ENCODE measurements at regions not wholly inside any gene's neighbourhood (a gene's known extent, or its start where the extent isn't known, plus 50 kb on each side); places are given as distances from the start of the nearest gene placed in this dataset.
"Not testable (repeated sequence)": the region's sequence is repeated elsewhere in the genome, so short reads cannot be mapped to it uniquely, and the experiment has no call there.

DNA sequence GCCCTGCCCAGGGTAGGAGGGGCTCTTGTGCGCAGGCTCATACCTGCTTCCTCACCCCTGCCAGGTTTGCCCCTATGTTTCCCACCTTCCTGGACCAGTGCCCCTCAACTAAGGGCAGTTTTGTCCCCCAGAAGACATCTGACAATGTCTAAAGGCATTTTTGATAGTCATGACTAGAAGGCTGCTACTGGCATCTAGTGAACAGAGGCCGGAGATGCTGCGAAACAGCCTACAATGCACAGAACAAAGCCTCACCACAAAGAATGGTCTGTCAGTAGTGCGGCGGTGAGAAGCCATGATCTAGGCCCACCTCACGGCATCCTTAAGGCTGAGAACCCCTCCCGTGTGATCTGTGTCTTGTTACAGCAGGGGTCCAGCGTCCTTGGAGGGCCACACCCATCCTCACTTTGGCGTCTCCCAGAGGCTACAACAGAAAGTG lies 96.0 kb downstream of the TMEM17 start:
- DNase-seq = no peak

DNA sequence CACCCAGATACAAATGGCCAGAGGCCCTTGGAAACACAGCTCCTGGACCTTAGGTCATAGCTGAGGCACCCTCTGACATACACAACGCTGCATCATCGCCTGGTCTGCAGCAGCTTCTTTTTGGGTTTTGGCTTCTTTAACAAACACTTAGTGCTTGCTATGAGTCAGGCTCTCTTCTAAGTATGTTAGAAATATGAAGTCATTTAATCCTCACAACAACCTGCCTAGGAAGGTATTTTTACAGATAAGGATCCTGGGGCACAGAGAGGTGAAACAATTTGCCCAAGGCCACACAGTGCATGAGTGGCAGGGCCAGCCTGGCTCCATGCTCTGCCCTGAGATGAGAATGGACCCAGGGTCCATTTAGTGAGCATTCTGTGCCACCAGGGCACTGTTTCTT lies 96.6 kb downstream of the TMEM17 start:
- no peak for DNase-seq

DNA sequence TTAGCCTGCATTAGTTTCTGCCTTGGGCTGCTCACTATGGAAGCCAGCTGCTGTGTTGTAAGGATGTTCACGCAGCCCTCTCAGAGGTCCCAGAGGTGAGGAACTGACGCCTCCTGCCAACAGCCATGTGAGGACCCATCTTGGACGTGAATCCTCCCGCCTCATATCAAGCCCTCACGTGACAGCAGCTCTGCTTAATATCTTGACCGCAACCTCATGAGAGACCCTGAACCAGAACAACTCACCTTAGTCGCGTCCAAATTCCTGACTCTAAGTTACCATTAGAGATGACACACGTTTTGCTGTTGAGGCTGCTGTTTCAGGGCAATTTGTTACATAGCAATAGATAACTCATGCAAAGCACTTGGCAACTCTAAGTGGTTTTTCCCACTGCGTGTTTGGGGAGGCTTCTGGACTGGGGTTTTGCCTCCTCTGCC lies 97.7 kb downstream of the TMEM17 start:
- DNase-seq = no peak

DNA sequence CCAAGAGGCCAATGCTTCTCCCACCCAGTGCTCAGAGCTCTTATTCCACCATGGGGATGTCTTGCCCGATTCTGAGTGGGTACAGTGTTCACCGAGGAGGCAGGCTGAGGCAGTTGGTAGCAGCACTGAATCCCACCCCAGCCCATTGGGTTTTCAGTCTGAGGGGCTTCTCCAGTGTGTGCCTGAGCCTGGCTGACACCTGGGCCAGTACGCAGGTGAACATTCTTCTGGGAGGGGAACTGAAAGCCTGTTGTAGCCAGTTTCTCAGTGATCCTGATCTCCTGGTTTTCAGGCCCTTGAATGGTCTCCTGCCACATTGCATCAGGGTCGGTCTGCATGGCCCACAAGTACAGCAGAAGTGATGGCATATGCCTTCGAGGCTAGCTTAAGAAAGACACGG lies 98.2 kb downstream of the TMEM17 start:
- no peak for DNase-seq

DNA sequence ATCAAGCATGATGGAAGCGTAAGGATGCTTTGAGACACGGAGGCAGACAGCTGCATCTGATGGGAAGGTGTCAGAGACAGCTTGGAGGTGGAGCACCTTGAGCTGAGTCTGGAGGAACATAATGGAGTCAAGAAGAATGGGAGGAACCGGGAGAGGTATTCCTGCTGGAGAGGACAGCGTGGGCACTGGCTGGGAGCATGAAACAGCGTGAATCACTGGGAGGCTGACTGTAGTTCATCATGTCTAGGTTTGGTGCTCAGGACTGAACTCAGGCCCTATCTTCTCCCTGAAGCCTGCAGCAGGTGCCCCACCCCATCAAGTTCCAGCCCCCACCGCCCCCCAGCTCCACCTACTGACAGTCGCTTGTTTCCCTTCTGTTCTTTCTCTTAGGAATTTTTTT lies 98.6 kb downstream of the TMEM17 start:
- DNase-seq = no peak

DNA sequence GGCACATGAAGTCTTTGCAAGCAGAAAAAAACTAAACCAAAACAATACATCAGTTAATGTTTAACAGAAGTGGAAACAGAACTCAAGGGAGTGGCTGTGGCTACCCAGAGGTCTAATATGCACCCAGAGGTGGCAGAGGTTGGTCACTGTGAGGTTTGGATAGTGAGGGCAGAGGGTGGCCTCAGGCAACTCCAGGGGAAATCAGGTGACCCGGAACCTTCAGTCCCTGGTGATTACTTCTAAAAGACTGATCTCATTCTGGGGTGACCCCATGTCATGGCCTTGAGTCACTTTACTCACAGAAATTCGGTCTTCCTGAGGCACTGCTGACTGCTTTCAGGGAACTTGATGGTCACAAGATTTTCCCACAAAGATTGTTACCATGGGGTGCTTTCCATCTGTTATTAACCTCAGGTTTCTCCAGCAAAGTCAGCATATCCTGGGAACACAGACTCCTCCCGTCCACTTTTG lies 99.4 kb downstream of the TMEM17 start:
- DNase-seq = no peak

DNA sequence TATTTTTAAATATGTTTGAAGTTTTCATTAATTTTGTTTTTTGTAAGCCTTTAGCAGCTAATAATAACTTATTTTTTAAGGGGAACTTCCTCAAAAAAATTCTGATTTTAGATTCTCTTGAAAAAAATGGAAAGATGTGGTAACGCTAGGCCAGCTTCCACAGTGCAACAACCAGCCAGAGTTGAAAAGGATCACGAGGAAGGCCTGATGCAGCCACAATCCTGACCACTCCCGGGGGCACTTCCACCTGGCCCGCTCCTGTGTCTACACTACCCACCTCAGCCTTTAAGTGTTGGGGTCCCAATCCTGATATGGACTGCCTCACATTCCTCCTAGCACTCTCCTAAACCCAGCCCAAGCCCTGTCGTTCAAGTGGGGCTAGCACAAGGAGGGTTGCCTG lies 101.1 kb downstream of the TMEM17 start:
- DNase-seq = no peak

DNA sequence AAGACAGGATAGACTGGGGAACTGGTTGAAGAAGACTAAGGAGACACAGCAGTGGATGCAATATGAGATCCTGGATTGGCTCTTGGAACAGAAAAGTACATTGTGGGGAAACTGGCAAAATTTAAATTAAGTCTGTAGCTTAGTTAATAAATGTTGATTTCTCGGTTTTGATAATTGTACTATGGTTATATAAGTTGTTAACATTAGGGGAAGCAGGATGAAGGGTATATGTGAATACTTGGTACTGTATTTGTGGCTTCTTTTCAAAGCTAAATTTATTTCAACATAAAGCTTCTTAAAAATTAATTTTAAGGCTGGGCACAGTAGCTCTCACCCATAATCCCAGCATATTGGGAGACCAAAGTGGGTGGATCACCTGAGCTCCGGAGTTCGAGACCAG lies 103.8 kb downstream of the TMEM17 start:
- DNase-seq = no peak

DNA sequence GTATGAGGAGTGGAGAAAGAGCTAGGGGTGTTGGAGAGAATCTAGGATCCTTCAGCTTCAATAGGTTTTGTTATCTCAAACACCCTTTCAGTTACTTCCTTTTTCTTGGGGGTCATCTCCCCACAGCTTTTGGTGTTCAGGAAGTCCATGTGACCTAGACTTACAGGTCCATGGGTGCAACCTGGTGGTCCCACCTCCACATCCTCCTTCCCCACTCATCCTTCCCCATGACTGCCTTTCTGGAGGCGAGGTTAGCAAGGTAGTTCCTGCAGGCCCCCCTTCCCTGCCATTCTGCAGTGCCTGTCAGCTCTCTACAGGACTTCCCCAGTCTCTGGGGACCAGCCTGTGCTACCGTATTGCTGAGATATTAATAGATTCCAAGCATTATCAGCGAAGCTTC lies 107.6 kb downstream of the TMEM17 start:
- DNase-seq = no peak

DNA sequence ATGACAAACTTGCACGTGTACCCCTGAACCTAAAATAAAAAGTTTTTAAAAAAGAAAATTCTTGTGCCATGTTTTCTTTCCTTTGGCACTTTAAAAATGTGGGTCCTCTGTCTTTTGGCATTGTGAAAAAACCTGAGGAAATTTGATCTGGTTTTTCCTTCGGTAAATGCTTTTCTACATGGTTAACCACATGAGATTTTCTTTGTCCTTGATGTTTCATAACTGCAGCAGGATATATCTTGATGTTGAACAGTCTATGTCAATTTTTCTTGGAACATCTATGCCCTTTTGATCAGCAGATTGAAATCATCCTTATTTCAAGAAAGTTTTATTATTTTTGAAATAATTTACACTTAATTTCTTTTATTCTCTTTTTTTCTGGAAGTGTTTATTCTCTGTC lies 109.1 kb downstream of the TMEM17 start:
- no peak for DNase-seq

DNA sequence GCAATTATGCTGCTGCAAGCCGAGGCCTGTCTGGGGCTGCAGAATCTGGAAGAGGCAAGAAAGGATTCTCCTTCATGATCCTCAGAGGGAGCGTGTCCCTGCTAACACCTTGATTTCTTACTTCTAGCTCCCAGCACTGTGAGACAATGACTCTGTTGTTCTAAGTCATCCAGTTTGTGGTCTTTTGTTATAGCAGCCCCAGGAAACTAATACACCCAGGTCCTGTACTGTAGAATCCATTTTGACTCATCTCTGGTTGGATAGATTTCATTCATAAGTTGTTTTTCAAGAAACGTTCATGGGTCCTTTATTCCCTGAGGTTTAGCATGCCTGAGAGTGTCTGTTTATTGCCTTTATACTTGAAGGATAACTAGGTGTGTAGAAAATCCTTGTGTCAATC lies 112.7 kb downstream of the TMEM17 start:
- DNase-seq = no peak

DNA sequence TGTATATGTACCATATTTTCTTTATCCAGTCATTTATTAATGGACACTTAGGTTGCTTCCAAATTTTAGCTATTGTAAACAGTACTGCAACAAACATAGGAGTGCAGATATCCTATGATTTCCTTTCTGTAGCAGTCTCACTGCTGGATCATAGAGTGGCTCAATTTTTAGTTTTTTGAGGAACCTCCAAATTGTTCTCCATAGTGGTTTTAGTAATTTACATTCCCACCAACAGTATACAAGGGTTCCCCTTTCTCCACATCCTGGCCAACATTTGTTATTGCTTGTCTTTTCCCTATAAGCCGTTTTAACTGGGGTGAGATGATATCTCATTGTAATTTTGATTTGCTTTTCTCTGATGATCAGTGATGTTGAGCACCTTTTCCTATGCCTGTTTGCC lies 114.3 kb downstream of the TMEM17 start:
- DNase-seq = no peak

DNA sequence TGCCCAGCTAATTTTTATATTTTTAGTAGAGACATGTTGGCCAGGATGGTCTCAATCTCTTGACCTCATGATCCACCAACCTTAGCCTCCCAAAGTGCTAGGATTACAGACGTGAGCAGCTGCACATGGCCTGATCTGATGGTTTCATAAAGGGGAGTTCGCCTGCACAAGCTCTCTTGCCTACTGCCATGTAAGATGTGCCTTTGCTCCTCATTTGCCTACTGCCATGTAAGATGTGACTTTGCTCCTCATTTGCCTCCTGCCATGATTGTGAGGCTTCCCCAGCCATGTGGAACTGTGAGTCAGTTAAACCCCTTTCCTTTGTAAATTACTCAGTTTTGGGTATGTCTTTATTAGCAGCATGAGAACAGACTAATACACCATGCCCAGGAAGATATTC lies 119.6 kb downstream of the TMEM17 start:
- DNase-seq = not testable (repeated sequence)

DNA sequence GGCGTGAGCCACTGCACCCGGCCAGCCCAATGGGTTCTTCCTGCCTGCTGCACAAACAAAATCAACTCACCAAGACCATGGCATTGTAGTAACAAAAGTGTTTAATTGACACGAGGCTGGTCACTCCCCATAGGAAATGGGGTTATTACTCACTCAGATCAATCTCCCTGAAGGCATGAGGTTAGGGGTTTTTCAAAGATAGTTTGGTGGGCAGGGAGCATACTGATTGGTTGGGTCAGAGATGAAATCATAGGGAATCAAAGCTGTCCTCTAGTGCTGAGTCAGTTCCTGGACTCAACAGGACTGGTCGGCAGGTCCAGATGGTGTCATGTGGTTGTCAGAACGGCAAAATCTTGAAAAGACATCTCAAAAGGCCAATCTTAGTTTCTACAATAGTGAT lies 122.1 kb downstream of the TMEM17 start:
- no peak for DNase-seq

DNA sequence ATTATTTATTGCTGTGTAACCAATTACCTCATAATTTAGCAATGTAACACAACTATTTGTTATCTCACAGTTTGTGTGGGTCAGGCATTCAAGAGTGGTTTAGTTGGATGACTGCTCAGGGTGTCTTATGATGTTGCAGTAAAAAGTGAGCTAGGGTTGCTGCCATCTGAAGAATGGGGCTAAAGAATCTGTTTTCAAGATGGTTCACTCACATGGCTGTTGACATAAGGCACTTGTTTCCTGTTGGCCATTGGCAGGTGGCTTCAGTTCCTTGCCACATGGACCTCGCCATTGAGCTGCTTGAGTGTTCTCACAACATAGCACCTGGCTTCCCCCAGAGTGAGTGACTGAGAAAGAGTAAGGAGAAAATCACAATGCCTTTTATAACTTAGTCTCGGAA lies 123.2 kb downstream of the TMEM17 start:
- DNase-seq = peak; percentile 46

DNA sequence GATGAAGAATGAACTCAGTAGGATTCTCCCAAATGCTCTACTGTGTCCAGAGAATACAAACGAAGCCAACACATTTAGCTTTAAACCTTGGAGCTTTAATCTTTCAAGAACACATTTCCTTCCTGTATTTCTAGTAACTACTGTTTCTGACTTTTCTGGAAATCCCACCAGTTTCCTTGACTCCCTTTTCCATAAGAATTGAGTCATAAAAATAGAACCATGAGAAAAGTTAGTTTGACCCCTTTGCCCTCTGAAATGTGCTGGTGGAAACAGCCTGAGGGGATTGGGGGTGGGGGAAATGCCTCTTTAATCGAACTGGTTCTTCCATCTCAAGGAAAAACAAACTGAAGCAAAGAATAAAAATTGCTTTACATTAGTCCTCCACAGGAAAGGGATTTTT lies 123.9 kb downstream of the TMEM17 start:
- no peak for DNase-seq

DNA sequence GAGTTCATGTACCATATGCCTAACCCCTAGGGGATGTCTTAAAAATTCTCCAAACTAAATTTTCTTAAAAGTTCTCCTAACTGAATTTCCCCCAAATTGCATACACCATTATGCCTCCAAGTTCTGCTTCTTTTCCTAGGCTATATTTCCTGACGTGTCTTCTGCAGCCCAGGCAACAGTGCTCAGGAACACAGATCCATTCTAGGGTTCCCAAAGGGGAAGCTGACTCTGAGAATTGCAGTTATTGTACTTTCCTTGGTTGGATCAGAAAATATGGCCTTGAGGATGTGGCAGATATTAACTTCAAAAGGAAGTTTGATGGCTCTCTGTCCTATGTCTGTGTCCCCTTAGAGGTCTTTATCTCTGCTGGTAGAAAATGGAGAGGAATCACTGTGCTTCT lies 124.3 kb downstream of the TMEM17 start:
- no peak for DNase-seq

DNA sequence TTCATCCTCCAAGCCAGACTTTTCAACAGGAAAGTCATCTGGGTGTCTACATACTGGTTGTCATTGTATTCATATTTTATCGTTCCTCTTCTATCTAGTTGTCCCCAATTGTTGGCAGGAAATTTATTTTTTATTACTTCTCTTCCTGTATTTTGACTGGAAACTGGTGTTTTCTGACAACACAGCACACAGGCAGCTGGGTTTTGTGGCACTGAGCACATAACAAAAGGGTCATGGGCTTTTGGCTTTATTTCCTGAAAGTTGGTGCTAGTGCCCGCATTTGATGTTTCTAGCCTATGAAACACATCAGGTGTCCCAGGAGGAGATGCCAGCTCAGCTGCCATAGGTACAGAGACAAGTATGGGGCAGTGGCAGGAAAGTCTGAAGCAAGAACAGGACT lies 126.4 kb downstream of the TMEM17 start:
- no peak for DNase-seq

DNA sequence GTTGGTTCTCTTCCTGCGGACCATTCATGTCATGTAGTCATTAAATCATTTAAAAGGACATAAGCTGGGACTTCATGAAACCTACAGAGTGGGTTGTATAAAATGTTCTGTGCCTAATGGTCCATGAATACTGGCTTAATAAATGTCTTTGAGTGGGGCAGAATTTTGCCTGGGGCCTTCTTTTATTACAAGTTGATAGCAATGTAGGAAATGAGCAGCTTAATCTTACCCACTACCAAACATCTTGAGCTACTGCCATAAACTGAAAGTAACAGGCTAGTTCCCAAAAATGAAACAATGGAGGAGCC lies 130.9 kb downstream of the TMEM17 start:
- no peak for DNase-seq

DNA sequence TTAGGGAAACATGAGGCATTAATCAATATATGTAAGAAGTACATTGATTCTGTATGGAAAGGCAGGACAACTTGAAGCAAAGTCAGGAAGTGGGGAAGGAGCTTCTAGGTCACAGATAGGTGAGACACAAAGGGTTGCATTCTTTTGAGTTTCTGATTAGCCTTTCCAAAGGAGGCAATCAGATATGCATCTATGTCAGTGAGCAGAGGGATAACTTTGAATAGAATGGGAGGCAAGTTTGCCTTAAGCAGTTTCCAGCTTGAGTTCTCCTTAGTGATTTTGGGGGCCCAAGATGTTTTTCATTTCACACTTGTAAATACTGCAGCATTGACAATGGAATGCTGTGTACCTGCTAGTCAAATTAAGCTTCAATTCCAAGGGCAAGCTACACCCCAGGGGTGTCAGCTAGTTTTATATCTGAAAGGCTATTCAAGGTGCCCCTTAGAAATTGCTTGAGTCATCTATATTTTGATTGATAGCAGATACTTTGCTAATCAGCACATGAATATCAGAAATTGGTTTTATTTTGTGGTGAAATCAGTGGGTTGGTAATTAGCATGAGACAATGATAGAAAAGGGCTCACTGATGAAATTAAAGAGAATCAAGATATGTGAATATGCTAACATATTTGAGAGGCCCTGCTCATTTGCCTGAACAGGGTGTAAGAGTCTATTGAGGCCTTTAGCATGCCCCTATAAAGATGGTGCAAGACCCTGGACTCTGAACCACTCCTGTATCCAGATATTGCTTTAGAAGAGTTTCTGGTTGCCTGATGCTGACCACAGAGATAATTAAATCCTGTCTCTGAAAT lies 131.5 kb downstream of the TMEM17 start:
- no peak for DNase-seq

DNA sequence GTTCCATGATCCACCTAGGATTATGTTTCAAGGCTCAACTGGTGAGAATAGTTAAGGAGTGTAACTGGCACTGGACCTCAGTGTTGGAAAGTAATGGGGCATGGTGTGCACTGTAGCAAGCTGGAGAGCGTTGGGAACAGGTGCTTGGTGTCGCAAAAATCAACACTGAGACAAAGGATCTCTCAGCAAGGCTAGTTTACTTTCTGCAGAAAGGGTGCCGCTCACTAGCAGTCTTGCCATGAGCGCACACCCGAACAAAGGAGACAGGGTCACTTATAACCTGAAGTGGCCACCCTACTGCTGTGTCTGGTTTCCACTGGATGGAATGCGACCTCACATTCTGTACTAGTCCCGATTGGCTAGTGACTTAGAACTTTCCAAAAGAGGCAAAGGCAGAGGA lies 133.2 kb downstream of the TMEM17 start:
- DNase-seq = no peak

DNA sequence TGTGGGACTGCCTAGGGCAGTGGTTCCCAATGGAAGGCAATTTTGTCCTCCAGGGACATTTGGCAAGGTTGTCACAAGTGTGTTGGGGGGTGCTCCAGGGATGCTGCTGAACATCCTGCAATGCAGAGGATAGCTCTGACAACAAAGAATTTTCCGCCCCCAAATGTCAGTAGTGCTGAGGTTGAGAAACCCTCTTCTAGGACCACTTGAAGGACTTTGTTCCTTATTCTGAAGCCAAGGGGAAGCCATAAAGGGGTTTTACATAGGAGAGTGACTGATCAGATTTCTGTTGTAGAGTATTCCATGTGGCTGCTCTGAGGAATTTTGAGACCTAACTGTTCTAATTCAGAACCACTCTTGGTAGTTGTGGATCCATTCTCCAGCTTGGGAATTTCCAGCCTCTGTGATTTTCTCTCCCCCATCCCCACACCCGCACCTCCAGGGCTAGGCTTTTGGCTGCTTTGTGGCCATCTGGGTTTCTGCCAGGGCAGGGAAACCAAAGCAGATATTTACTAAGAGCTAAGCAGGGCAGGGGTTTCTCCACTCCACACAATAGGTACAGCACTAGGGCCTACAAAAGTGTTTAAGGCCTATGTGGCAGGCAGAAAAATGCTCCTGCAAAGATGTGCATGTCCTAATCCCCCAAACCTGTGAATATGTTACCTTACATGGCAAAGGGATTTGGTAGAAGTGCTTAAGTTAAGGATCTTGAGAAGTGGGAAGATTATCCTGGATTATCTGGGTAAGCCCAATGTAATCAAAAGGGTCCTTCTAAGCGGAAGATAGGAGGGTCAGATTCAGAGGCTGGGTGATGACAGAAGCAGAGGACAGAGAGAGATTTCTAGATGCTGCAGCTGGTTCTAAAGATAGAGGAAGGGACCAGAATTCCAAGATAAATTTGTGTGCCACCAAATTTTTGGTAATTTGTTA lies 135.4 kb downstream of the TMEM17 start:
- no peak for DNase-seq

DNA sequence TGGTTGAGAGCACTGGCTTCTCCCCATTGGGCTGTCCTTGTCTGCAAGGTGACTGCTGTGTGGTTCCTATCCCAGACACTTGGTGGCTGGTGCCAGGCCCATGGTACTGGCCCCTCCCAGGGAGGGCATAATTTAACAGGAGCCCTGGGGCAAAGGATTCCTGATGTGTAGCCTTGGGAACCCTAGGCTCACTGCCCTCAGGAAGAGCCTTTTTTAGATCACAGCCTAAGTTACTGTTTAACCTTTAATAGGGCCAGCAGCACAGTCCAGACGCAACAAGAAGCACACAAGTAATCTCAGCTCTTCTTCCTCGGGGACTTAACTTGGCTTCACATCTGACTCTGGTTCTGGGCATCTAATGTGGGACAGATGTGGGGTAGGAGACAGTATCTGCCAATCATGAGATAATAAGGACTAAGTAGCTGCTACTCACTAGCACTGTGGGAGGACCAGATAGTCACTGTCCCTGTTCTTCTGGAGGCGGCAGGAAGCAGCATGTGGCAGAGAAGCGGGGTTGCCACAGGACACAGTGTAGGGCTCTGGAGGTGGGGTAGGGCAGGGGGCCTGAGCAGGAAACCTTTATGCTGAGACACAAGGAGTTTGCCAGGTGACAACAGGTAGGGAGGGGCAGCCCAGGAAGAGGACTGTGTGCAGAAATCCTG lies 136.3 kb downstream of the TMEM17 start:
- no peak for DNase-seq

Measured in NCI-H774 (cell line).